ENCODE measurements at regions not wholly inside any gene's neighbourhood (a gene's known extent, or its start where the extent isn't known, plus 50 kb on each side); places are given as distances from the start of the nearest gene placed in this dataset.

DNA sequence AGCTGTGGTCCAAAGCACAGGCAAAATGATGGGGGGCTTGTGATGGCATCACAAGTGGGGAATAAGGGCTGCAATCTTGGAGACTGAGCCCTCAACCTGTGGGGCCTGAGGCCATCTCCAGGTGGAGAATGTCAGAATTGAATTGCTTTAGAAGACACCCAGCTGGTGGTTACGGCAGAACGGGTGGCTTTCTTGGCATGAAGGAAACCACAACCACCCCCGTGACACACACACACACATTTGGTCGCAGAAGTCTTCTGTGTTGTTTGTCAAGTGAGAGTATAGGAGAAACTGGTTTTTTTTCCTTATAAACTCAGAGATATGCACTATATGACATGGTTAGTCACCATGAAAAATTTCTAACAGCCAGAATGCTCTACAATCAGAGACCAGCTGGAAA, 139.5 kb upstream of the CDH4 start:
- no peak overlapping the region for H3K4me3 ChIP-seq (ENCODE audit: low read depth, low read length)
- in situ Hi-C loops (cut with HindIII; ENCODE audit: low pct_ligation_motif_present, low sequenced_read_pairs), result no loop called here
- no peak overlapping the region for H3K27ac ChIP-seq
- DNase-seq, result no peak
- H3K36me3 ChIP-seq (replicated peaks), result no peaks in the 10 kb centered on the region
- no peaks in the 10 kb centered on the region for H3K27me3 ChIP-seq (replicated peaks)
- TF ChIP-seq, protein P1, sequence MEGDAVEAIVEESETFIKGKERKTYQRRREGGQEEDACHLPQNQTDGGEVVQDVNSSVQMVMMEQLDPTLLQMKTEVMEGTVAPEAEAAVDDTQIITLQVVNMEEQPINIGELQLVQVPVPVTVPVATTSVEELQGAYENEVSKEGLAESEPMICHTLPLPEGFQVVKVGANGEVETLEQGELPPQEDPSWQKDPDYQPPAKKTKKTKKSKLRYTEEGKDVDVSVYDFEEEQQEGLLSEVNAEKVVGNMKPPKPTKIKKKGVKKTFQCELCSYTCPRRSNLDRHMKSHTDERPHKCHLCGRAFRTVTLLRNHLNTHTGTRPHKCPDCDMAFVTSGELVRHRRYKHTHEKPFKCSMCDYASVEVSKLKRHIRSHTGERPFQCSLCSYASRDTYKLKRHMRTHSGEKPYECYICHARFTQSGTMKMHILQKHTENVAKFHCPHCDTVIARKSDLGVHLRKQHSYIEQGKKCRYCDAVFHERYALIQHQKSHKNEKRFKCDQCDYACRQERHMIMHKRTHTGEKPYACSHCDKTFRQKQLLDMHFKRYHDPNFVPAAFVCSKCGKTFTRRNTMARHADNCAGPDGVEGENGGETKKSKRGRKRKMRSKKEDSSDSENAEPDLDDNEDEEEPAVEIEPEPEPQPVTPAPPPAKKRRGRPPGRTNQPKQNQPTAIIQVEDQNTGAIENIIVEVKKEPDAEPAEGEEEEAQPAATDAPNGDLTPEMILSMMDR (IDR thresholded peaks at IDR 0.05; ENCODE audit: low read depth, low read length, missing control alignments), result no peak

DNA sequence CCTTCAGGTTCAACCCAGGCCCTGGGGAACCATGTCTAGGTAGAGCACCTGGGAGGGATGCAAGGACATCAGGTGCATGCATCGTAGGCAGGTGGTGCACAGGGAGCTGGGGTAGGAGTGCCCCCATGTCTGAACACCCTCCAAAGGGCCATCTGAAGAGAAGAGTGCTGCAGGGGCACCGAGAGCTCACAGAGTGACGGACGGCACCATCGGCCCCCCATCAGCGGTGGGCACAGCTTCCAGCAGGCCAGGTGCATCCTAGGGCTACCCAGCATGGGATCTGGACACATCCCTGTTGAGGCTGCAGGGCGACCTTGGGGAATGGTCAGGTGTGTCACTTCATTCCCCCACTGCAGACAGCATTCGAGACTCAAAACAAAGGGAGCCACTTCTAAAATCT, 138.3 kb upstream of the CDH4 start:
- no peak overlapping the region for H3K4me3 ChIP-seq (ENCODE audit: low read depth, low read length)
- in situ Hi-C loops (cut with HindIII; ENCODE audit: low pct_ligation_motif_present, low sequenced_read_pairs), result no loop called here
- H3K27ac ChIP-seq, result no peak overlapping the region
- no peak for DNase-seq
- TF ChIP-seq, protein P1 (IDR thresholded peaks at IDR 0.05; ENCODE audit: low read depth, low read length, missing control alignments), result no peak
- no peaks in the 10 kb centered on the region for H3K27me3 ChIP-seq (replicated peaks)
- no peaks in the 10 kb centered on the region for H3K36me3 ChIP-seq (replicated peaks)

DNA sequence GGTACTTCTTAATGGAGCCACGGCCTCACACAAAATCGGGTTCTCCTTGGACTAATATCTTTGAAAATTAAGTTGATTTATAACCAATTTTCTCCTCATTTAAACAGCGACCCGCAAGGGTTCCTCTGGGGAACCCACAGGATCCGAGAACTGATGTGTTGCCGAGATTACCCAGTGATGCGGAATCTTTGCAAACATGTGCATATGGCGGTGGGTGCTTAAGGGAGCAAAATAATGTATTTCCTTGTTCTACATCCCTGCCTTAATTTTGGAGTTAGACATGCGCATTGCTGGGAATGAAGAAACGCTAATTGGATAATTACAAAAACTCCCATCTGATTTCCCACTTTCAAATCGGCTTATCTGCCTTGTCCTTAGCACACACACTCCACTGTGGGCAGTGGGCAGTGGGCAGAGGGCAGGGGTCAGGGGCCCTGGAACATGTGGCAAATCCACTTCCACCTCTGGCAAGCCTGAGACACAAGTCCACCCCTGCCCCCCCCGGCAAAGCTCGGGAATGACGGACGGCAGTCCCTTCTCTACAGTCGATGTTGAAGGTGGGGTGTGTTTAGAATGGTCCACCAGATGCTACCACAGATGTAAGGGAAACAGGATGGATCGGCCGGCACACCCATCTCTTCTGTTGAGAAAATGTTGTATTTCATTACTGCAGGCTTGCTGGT, 137.4 kb upstream of the CDH4 start:
- DNase-seq, result no peak
- H3K27ac ChIP-seq, result no peak overlapping the region
- TF ChIP-seq, protein P1 (IDR thresholded peaks at IDR 0.05; ENCODE audit: low read depth, low read length, missing control alignments), result no peak
- H3K4me3 ChIP-seq (ENCODE audit: low read depth, low read length), result no peak overlapping the region
- no peaks in the 10 kb centered on the region for H3K36me3 ChIP-seq (replicated peaks)
- in situ Hi-C loops (cut with HindIII; ENCODE audit: low pct_ligation_motif_present, low sequenced_read_pairs), result no loop called here
- no peaks in the 10 kb centered on the region for H3K27me3 ChIP-seq (replicated peaks)

DNA sequence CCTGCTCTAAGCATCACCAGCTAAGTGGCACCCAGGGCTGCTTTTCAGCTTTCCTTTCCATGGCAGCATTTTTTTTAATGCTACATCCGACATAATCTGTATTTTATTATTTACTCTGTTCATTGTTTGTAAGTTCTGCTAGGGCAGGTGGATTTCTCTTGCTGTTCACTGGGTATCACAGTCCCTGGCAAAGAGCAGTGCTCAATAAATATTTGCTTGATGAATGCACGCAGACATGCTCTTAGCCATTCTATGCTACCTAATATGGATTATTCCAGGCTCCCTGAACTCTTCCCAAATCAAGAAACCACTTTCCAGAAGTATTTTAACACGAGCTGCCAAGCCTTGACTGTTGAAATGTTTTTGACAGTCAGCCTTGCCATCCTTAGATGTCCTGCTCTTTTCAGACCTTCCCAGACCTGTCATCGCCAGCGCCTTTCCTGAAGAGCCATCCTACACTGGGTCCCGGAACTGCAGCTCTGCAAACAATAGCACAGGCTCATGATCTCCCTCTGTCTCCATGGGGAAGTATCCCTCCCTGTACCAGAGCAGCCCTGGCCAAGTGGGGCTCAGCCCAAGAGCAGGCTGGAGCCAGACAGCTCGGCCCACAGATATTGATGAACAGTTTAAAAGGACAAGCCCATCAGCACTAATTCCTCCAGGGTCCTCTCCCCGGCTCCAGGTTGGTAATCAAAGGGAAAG, 136.5 kb upstream of the CDH4 start:
- H3K27ac ChIP-seq, result no peak overlapping the region
- TF ChIP-seq, protein P1 (IDR thresholded peaks at IDR 0.05; ENCODE audit: low read depth, low read length, missing control alignments), result no peak
- H3K27me3 ChIP-seq (replicated peaks), result no peaks in the 10 kb centered on the region
- no peak overlapping the region for H3K4me3 ChIP-seq (ENCODE audit: low read depth, low read length)
- in situ Hi-C loops (cut with HindIII; ENCODE audit: low pct_ligation_motif_present, low sequenced_read_pairs), result no loop called here
- DNase-seq, result no peak
- H3K36me3 ChIP-seq (replicated peaks), result no peaks in the 10 kb centered on the region

DNA sequence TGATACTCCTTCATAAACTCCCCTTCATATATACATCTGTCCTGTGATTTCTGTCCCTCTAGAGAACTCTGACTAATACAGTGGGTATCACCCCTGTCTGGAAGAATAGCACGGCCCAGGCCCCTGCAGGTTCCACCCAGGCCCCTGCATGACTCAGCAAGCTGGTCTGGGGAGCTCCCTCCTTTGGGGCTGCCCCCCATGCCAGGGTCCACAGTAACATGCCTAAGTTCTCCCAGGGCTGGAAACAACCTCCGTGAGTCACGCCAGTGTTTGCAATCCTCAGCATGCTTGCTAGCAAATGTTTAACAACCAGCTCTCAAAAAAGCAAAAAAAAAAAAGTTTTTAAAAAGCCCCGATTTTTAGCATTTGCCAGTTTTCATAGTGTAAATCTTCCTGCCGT, 134.3 kb upstream of the CDH4 start:
- in situ Hi-C loops (cut with HindIII; ENCODE audit: low pct_ligation_motif_present, low sequenced_read_pairs), result no loop called here
- no peaks in the 10 kb centered on the region for H3K36me3 ChIP-seq (replicated peaks)
- TF ChIP-seq, protein P1 (IDR thresholded peaks at IDR 0.05; ENCODE audit: low read depth, low read length, missing control alignments), result no peak
- peak; percentile 5 for DNase-seq
- no peak overlapping the region for H3K4me3 ChIP-seq (ENCODE audit: low read depth, low read length)
- no peak overlapping the region for H3K27ac ChIP-seq
- no peaks in the 10 kb centered on the region for H3K27me3 ChIP-seq (replicated peaks)
